Stimulated activated CD8-positive, alpha-beta memory T cell treated with anti-CD3 and anti-CD28 coated beads, Interleukin-12 subunit alpha, Interleukin-12 subunit beta, amount 100 ng/mL, for 1 hour (primary cell): ENCODE measurements at regions not wholly inside any gene's neighbourhood (a gene's known extent, or its start where the extent isn't known, plus 50 kb on each side); places are given as distances from the start of the nearest gene placed in this dataset.
"Not testable (repeated sequence)": the region's sequence is repeated elsewhere in the genome, so short reads cannot be mapped to it uniquely, and the experiment has no call there.

Experiments used
- DNase-seq: peaks from one replicate; pipeline ENCODE4 v3.0.0-alpha.2; 2020; ENCODE audit warnings: low read depth

DNA sequence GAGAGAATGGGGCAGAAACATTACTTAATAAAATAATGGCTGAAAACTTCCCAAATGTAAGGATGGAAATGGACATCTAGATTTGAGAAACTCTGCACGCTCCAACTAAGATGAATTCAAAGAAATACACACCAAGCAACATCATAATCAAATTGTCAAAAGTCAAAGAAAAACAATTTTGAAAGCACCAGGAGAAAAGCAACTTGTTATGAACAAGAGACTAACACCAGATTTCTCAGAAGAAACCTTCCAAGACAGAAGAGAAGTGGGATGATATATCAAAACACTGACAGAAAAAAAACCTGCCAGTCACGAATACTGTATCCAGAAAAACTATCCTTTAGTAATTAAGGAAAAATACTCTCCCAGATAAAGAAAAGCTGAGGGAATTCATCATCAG lies 208.6 kb upstream of the SAMSN1 start:
- DNase-seq: no peak

DNA sequence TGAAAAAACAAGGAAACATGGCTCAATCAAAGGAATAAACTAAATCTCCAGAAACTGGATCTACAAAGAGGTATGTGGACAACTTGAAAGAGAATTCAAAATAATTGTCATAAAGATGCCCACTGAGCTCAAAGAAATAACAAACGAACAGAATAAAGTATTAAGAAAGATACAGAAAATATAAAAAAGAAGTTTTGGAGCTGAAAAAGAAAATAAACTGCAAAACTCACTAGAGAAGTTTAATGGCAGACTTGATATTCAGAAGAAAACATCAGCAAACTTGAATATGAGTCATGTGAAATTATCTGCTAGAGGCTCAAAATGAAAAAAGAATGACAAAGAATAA lies 208.1 kb upstream of the SAMSN1 start:
- DNase-seq: no peak

DNA sequence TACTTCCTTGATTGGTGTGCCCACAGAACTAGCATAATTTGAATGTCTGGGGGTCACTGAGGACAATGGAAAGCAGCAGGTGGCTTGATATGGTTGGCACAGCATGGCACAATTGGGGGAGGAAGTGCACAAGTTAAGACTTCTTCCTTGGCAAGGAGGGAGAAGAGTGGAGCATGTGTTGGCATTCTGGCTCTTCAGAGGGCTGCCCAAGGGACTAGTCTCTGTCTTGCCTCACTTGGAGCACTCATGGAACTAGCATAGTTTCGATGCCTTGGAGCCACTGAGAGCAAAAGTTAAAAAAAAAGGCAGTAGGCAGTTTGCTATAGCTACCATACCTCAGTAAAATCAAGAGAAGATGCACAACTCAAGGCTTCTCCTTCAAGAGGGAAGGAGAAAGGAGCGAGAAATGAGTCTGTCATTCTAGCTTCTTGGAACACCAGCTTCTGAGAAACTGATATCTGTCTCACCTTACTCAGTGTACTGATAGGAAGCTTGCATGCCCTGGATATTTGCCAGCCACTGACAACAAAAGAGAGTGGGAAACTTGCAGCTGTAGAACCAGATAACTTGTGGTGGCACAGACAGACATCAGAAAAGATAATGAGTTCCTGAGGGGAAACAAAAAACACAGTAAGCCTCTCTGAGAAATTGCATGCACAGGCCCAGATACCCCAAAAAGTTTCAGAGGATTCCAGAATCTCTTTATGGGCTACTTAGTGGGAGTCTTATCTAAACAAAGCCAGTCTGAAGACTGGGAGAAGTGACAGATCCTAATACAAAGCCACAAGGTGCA lies 207.5 kb upstream of the SAMSN1 start:
- no peak for DNase-seq

DNA sequence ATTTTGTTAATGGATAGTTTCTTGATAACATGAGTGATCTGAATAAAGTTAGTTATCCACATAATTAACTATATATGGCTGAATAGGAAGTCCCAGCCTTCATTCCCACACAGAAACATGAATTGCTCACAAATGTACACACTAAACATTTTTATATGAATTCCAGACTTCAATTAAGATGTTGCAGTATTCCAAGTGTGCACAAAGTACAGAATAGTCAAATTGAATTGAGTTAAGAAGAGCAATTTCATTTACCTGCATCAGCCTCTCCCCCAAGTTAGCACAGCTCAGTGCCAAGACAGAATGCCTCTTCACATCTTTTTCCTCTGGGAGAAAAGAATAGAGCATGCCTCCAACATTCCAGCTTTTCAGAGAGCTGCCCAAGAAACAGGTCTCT lies 207.0 kb upstream of the SAMSN1 start:
- DNase-seq: no peak

DNA sequence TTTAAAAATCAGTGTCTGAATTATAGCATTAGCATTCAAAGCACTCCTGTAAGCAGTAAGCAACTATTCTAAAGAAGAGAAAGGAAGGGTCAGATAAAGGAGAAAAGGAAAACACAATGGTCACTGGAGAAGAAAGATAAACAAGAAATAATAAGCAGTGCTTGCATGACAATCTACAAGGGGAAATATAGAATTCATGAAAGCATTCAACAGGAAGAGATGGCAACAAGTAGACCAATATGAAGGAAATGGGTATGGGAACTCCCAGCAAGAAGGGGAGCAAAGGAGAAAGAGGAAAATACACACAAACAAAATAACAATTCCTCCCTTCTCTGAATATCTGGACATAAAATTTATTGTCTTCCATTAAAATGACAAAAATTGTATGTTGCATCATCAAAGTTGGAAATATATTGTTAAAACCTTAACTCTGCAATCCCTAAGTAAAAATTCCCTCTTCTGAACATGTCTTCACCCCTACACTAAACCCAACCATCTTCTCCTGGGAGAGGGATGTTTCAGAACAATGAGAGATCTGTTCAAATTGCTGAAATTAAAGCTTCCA lies 206.3 kb upstream of the SAMSN1 start:
- no peak for DNase-seq

DNA sequence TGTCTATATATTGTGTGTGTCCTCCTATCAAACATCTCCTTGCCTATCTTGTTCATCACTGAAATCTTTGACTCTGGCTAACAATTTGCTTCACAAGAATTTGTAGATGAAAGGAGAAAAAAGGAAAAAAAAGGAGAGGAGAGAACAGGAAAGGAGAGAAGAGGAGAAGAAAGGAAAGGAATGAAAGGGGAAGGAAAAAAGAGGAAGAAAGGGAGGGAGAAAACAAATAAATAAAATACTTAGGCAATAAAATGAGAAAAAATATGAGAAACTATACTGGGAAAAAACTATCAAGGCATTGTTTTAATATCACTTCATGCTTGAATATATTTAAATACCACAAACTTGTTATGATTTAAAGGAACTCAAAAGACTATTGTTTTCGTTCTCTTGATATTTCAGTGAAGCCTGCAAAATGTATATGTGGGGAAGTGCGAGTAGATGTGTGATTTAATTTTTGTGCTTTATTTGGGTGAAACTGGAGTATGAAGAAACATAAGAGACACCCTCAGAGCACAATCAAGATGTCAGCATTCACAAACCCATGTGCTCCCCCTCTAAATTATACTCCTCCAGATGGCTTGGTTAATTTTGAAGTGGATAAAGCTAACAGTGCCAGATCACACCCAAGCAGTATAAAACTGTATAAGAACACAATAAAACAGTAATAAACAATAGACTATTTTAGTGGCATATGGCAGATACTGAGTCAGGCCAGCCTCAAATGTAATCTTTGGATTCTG lies 205.7 kb upstream of the SAMSN1 start:
- no peak for DNase-seq

DNA sequence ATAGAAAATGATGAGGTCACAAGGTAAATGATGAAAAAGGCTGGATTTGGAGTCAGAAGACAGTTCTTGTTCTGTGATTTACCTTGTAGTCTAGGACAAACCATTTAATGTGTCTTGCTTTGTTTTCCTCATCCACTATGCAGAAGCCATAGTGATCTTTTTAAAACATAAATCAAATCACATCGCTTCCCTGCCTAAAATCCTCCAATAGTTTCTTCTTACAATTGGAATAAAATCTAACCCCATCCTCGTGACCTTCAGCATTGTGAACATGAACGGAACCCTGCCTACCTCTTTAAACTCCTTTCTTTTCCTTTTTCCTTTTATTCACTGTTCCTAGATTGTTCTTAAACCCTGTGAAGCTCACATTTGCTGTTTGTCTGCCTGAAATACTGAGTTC lies 204.9 kb upstream of the SAMSN1 start:
- no peak for DNase-seq

DNA sequence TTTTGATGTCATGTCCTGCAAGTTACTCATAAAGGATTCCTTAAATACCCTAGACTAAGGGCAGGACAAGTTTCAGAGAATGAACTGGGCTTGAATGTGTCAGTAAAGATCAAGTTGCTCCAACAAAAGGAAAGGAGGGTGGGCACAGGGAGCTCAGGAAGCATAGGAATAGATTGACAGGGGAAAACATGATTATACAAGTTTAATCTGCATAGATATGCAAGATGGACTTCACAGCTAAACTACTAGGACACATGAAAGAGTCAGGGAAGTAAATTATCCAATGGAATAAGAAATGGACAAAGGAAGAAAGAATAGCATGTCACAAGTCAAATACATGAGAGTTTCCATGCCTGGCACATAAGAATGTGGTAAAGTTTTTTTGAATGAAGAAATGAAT lies 203.9 kb upstream of the SAMSN1 start:
- DNase-seq: no peak

DNA sequence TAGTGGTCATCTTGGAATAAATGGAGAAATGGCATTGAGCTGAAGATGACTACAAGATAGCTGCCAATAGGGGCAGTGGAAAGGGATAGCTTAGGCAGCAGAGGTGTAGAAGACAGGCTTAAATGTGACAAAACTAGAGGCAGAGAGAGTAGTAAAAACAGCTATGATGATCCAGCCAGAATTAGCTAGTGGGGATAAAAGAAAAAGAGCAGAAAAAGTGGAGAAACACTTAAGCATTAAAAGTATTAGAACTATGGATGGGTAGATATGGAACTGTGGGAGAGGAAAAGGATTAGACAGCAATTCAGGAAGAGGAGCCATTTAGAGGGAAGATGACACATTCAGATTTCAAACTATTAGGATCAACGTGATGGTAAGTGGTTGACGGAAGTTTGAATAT lies 202.5 kb upstream of the SAMSN1 start:
- no peak for DNase-seq

DNA sequence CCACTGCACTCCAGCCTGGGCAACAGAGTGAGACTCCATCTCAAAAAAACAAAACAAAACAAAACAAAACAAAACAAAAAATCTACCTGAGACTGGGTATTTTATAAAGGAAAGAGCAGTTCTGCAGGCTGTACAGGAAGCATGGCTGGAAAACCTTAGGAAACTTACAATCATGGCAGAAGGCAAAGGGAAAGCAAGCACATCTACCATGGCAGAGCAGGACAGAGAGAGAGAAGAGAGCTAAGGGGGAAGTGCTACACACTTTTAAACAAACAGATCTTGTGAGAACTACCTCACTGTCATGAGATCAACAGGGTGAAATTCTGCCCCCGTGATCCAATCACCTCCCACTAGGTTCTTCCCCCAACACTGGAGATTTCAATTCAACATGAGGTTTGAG lies 198.3 kb upstream of the SAMSN1 start:
- DNase-seq: no peak

DNA sequence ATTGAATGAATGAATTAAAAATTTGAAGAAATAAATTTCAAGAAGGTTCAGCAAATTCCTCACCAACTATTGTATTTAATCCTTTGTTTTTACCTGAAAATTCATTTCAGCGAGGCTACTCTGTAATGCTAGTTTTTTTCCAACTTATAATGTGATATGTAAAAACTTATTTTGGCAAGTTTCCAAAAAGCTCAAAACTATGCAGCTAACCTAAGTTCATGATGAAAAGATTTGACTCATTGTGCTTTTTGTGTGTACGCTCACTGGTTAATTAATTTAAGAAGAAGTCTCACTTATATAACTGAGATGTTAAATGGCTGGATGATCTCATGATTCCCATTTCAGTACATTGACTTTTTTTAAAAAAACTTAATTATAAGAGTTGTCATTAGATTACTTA lies 196.0 kb upstream of the SAMSN1 start:
- no peak for DNase-seq

DNA sequence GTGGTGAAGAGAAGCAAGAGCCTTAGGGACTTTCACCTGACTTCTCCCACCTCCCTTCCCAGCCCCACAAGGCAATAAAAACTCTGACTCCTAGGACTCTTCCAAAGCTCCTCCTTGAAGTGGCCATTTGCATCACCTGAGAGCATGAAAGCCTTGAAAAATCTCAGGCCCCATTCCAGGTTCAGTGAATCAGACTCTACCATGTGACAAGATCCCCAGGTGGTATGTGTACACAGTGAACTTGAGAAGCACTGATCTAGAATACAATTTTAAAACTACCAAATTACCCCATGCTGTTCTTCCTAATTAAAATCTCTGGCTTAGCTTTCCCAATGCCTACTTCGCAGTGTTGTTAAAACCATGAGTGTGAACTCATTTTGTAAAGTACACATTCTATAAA lies 195.1 kb upstream of the SAMSN1 start:
- no peak for DNase-seq

DNA sequence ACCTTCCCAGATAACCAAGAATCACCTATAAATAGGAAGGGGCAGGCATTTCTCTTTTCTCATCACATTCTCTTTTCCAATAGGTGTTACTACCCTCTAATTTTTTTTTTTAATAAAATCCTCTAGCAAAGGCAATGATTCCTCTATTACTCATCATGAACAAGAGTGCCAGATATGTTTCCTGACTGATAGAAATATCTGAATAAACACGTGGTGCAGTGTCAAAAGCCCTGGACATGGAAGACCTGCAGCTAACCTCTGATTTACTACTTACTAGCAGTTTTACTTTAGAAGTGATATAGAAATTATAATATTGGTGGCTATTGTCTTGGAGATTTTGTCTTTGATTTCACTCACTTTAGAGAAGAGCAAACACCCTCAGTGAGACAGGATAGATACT lies 194.6 kb upstream of the SAMSN1 start:
- DNase-seq: no peak

DNA sequence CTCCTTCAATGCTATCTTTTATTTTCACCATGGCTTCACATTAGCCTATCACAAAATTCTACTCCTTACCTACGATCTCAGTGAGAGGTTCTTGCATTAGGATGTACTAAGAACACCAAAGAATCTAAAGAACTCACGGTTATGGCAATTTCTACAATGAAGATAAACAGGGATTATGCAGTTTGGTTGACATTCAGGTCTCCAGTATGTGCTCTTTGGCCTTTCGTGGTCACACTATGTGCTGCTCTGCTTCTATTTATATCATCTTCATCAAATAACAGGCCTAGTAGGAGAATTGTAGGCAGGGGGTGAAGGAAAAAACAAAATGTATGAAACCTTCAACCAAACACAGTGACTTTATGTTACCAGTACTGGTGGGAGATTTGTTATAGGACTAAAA lies 194.0 kb upstream of the SAMSN1 start:
- no peak for DNase-seq

DNA sequence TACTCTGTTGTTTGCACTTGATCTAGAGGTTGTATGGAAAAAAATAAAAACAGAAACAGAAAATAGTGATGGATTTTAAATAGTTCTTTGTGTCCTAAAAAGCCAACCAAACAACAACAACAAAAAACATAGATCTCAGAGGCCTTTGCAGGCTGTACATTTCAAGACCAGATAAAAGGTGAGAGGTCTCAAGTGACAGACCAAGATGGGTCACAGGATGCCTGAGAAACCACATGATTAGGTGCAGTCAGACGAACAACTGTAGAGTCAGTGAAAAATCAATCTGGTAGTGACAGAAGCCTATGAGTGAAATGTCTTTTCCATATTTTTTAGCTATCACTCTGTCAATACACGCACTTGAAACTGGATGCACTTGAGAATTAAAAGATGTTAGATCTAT lies 193.5 kb upstream of the SAMSN1 start:
- DNase-seq: no peak

DNA sequence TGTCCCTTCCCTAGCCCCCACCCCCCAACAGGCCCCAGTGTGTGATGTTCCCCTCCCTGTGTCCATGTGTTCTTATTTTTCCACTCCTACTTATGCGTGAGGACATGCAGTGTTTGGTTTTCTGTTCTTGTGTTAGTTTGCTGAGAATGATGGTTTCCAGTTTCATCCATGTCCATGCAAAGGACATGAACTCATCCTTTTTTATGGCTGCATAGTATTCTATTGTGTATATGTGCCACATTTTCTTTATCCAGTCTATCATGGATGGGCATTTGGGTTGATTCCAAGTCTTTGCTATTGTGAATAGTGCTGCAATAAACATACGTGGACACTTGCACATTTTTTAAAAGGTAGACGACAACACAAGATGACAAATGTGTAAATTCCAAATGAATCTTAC lies 192.5 kb upstream of the SAMSN1 start:
- DNase-seq: not testable (repeated sequence)

DNA sequence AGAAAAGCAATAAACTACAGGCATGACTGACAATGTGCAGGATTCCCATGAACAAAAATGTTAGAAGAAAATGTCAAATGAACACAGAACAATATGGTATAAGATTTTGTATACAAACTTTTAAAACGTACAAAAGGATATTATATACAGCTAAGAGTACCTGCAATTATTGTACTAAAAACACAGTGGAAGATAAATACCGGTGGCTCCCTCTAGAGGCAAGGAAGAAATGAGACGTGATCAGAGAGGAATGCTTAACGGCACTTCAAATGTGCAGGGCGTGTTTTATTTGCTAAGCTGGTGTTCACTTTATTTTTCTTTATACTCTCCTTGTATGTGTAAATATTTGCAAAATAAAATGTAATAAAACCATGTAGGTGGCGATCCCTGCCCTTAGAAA lies 191.8 kb upstream of the SAMSN1 start:
- DNase-seq: peak; percentile 21

DNA sequence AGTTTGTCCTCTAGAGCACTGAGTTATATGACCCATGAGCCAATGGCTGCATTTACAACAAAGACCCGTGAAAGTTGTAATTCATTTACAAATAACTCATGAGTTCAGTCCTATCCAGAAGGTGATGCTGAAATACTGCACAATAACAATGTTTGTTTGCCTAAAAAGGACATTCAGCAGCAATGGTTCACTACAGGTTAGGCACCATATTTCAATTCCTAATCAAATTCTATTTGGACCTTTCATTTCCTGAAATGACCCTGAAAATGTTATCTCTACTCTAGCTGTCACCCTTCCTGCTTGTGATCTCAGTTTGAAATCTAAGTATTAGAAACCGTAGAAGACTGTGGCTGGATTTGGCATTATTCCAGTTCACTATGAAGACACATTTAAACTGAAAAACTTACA lies 191.2 kb upstream of the SAMSN1 start:
- no peak for DNase-seq

DNA sequence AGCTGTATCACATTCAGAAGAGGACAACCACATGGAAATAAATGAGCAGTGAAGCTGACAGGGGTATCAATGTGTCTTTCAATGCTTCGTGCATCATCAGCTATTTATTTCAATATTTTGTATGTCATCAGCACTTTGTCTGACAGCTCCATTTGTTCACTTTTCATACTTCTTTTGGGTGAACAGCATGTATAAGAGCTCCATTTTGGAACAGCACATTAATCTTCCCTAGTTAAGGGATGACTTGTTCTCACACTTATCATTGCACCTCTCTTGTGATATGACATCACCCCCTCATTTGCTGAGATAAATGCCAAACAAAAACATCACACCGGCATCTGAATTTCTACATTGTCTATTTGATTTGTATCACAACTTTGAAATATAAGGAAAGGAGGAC lies 190.6 kb upstream of the SAMSN1 start:
- DNase-seq: no peak

DNA sequence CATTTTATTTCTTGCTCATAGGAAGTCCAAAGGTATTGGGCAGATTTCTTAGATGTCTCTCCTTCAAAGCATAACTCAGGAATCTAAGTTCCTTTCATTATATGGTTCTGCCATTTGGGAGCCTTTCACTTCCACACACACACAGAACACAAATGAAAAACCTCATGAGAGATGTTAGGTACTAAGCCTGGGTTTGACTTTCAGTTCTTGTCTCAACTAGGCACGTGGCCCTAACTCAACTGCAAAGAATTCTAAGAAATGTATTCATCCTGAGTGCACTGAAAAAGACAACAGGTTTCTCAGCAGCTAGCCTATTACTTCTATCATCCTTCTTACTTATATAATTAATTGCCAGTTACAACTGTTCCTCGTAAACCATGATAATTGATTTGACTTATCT lies 190.0 kb upstream of the SAMSN1 start:
- no peak for DNase-seq

DNA sequence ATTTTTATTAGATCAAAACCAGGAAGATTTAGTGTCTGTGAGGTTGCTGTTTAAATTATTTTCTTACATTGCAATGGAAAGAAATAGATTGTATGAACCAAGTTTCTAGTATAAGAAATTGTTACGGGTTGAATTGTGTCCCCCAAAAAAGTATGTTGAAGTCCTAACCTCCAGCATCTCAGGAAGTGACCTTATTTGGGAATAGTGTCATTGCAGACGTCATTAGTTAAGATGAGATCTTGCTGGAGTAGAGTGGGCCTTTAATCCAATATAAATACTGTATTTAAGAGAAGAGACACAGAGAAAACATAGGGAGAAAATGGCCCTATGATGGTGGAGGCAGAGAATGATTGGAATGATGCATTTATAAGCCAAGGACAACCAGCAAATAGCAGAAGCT lies 188.7 kb upstream of the SAMSN1 start:
- no peak for DNase-seq

DNA sequence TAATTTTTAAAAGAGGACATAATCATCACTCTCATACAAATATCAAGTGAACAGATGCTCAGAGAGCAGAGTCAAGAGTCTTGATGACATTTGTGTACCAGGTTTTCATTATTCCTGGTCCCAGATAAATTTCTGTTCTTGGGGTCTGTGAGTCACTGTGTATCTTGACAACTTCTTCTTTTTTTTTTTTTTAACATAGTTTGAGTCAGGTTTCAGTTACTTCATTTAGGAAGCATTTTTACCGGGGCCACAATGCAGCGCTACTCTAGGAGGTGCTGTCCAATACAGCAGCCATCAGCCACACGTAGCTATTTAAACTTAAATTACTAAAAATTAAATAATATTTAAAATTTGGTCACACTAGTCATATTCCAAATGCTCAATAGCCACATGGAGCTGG lies 188.1 kb upstream of the SAMSN1 start:
- no peak for DNase-seq

DNA sequence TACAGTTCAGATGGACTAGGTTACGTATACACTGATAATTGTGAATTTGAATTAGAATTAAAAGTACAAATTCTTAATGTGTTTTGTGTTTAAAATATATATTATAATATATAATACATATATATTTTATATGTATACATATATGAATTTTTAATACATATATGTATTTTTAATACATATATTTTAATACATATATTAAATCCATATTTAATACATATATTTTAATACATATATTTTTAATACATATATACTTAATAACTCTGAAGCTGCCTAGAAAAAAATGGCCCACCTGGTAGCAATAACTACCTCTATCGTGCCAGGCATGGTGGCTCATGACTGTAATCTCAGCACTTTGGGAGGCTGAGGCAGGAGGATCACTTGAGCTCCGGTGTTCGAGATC lies 179.1 kb upstream of the SAMSN1 start:
- DNase-seq: no peak
